ENCODE measurements at regions not wholly inside any gene's neighbourhood (a gene's known extent, or its start where the extent isn't known, plus 50 kb on each side); places are given as distances from the start of the nearest gene placed in this dataset.

DNA sequence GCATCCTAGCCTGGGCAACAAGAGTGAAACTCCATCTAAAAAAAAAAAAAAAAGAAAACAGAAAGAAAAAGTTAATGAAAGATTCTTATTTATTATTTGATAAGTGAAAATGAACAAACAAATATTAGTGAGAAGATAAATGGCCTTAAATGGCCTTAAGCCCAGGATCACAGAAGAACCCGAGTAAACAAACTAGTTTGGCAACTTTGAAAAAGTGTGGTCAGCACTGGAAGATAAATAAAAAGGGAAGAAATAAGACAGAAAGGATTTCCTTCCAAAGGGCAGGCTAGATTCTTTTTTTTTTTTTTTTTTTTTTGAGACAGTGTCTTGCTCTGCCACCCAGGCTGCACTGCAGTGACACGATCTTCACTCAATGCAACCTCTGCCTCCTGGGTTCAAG, 692.4 kb downstream of the CPS1 start:
- intact Hi-C loops (cut with DNase I), result no loop called here
- TF ChIP-seq, protein P1, sequence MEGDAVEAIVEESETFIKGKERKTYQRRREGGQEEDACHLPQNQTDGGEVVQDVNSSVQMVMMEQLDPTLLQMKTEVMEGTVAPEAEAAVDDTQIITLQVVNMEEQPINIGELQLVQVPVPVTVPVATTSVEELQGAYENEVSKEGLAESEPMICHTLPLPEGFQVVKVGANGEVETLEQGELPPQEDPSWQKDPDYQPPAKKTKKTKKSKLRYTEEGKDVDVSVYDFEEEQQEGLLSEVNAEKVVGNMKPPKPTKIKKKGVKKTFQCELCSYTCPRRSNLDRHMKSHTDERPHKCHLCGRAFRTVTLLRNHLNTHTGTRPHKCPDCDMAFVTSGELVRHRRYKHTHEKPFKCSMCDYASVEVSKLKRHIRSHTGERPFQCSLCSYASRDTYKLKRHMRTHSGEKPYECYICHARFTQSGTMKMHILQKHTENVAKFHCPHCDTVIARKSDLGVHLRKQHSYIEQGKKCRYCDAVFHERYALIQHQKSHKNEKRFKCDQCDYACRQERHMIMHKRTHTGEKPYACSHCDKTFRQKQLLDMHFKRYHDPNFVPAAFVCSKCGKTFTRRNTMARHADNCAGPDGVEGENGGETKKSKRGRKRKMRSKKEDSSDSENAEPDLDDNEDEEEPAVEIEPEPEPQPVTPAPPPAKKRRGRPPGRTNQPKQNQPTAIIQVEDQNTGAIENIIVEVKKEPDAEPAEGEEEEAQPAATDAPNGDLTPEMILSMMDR (IDR thresholded peaks at IDR 0.05), result no peak
- TF ChIP-seq POLR2AphosphoS5 (IDR thresholded peaks at IDR 0.05) (no peak), EP300 (IDR thresholded peaks at IDR 0.05) (no peak), POLR2A (IDR thresholded peaks at IDR 0.05) (no peak)
- no peak overlapping the region for H3K27ac ChIP-seq
- no peaks in the 10 kb centered on the region for H3K9me3 ChIP-seq
- DNase-seq, result no peak
- H3K4me1 ChIP-seq, result no peaks in the 10 kb centered on the region
- H3K36me3 ChIP-seq, result no peaks in the 10 kb centered on the region
- H3K27me3 ChIP-seq, result no peaks in the 10 kb centered on the region
- WGBS, 2 donors, result 27 to 67% methylated on average over 2 of the region's 2 CpGs
- no peak overlapping the region for H3K4me3 ChIP-seq

DNA sequence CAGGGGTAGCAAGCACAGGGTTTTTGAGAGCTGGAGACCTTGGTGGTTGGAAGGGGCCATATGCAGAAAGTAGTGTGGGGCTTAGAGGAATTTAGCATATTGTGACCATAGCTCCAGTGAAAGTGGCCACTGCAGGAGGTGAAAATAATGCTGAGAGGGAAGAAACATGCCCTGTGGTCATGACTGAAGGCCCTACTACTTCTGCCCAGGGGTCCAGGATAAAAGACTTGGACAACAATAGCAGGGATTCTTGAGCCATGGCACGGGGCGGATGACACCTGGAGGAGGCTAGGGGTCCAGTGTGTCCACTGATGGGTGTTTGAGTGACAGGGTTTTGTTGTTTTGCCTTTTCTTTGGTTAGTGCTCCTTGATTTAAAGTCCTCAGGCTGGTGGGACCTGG, 694.6 kb downstream of the CPS1 start:
- DNase-seq, result no peak
- H3K4me3 ChIP-seq, result no peak overlapping the region
- H3K27me3 ChIP-seq, result no peaks in the 10 kb centered on the region
- no peaks in the 10 kb centered on the region for H3K9me3 ChIP-seq
- intact Hi-C loops (cut with DNase I), result no loop called here
- no peak overlapping the region for H3K27ac ChIP-seq
- no peaks in the 10 kb centered on the region for H3K36me3 ChIP-seq
- H3K4me1 ChIP-seq, result no peaks in the 10 kb centered on the region
- WGBS, 2 donors, result 85 to 90% methylated on average over 2 of the region's 2 CpGs
- TF ChIP-seq, protein P1 (IDR thresholded peaks at IDR 0.05), result no peak
- TF ChIP-seq POLR2AphosphoS5 (IDR thresholded peaks at IDR 0.05) (no peak), EP300 (IDR thresholded peaks at IDR 0.05) (no peak), POLR2A (IDR thresholded peaks at IDR 0.05) (no peak)

DNA sequence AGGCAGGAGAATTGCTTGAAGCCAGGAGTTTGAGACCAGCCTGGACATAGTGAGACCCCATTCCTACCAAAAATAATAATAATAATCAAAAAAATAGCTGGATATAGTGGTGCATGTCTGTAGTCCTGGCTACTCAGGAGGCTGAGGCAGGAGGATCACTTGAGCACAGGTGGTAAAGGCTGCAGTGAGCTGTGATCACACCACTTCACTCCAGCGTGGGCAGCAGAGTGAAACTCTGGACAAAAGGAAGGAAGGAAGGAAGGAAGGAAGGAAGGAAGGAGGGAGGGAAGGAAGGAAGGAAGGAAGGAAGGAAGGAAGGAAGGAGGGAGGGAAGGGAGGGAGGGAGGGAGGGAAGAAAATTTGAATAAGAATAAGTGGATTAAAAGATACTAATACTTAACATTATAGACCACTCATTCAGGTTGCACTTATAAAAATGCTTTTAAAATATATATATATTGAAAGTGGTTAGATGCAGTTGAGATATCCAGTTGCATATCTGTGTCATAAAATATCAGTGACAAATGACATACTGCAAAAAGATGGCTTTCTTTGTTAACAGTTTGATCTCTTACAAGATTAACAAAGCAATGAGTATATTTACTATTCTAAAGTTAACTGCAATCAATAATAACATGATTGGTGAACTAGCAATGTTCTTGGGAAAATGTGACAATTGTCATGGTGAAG, 702.4 kb downstream of the CPS1 start:
- intact Hi-C loops (cut with DNase I), result no loop called here
- no peak for TF ChIP-seq EP300 (IDR thresholded peaks at IDR 0.05)
- TF ChIP-seq, protein P1 (IDR thresholded peaks at IDR 0.05), result no peak
- no peak for TF ChIP-seq POLR2AphosphoS5 (IDR thresholded peaks at IDR 0.05)
- no peak for TF ChIP-seq POLR2A (IDR thresholded peaks at IDR 0.05)
- no peak for DNase-seq
- Histone ChIP-seq H3K27ac (no peak overlapping the region), H3K4me1 (no peaks in the 10 kb centered on the region), H3K27me3 (no peaks in the 10 kb centered on the region), H3K9me3 (no peaks in the 10 kb centered on the region), H3K36me3 (no peaks in the 10 kb centered on the region), H3K4me3 (no peak overlapping the region)
- 81 to 83% methylated on average over 1 of the region's 1 CpG for WGBS, 2 donors

DNA sequence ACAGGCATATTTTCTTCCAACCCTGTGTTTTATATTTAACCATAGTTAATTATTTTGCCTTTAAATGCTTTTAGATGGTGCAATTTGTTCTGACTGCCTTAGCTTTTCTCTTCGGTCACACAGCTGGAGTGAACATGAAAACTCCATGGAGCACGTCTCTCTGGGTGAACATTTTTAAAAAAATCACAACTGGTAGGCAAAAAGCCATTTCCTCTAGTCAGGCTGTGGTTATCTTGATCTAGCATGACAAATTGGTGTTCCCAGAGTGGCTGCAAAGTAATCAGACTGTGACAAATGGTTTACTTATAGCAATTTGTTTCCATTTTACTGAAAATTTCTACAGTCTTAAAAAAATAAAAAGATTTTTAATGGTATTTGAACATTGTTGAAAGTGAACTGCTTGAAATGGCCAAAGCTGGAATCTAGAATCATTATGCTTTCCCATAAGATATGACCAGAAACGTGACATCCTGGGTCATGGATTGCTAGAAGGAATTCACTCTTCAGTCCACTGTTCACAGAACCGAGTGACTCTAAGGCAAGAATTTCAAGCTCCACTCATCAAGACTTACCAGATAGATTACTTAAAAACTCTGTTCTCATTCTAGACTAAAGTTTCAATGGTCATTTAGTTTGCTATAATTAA, 703.6 kb downstream of the CPS1 start:
- intact Hi-C loops (cut with DNase I), result no loop called here
- TF ChIP-seq EP300 (IDR thresholded peaks at IDR 0.05), result no peak
- TF ChIP-seq, protein P1 (IDR thresholded peaks at IDR 0.05), result no peak
- no peak for TF ChIP-seq POLR2AphosphoS5 (IDR thresholded peaks at IDR 0.05)
- no peak for TF ChIP-seq POLR2A (IDR thresholded peaks at IDR 0.05)

More for the DNA sequence above, 703.6 kb downstream of the CPS1 start:
- Histone ChIP-seq H3K4me3 (no peak overlapping the region), H3K36me3 (no peaks in the 10 kb centered on the region), H3K27me3 (no peaks in the 10 kb centered on the region), H3K4me1 (no peaks in the 10 kb centered on the region), H3K9me3 (no peaks in the 10 kb centered on the region), H3K27ac (no peak overlapping the region)
- DNase-seq, result no peak
- 55 to 72% methylated on average over 4 of the region's 4 CpGs for WGBS, 2 donors
